GM12878 (cell line): ENCODE measurements at regions not wholly inside any gene's neighbourhood (a gene's known extent, or its start where the extent isn't known, plus 50 kb on each side); places are given as distances from the start of the nearest gene placed in this dataset.

Experiments
- CBFB ChIP-seq: IDR thresholded peaks from 2 replicates; pipeline ENCODE4 v1.6.1; 2016; ENCODE audit warnings: antibody characterized with exemption, low read depth
- CTCF ChIP-seq, 3 experiments: IDR thresholded peaks in 2 of 3; conservative IDR thresholded peaks in 1 of 3; 2 replicates each; pipeline ENCODE4 v1.5.1; 2011; ENCODE audit warnings: low read depth in 3 of 3, low read length in 3 of 3, mild to moderate bottlenecking in 3 of 3, control low read depth in 2 of 3, moderate library complexity in 2 of 3, inconsistent platforms in 1 of 3, mixed read lengths in 1 of 3; ENCODE audit not compliant: control insufficient read depth in 2 of 3, insufficient read depth in 1 of 3; ENCODE audit errors: extremely low read depth in 1 of 3
- HDAC2 ChIP-seq: fragments of 200-600 bp; sonication (generic); IDR thresholded peaks from 2 replicates; pipeline ENCODE4 v1.6.1; 2017
- MYB ChIP-seq: fragments of 150-350 bp; IDR thresholded peaks from 2 replicates; pipeline ENCODE4 v1.6.1; 2014; ENCODE audit warnings: mild to moderate bottlenecking, low read depth, low read length, borderline replicate concordance
- PAX8 ChIP-seq: fragments of 450-650 bp; IDR thresholded peaks from 2 replicates; pipeline ENCODE4 v1.6.1; 2017; ENCODE audit warnings: mild to moderate bottlenecking, moderate library complexity
- POLR2A ChIP-seq: IDR thresholded peaks from 2 replicates; pipeline ENCODE4 v1.6.1; 2011; ENCODE audit warnings: low read depth, mild to moderate bottlenecking, low read length
- RFX5 ChIP-seq: IDR thresholded peaks from 2 replicates; pipeline ENCODE4 v1.6.1; 2011; ENCODE audit warnings: low read depth, low read length, improper control_type of control experiment
- SIN3A ChIP-seq: IDR thresholded peaks from 2 replicates; pipeline ENCODE4 v1.6.1; 2012; ENCODE audit warnings: low read depth, low read length, improper control_type of control experiment
- TAF1 ChIP-seq: IDR thresholded peaks from 2 replicates; pipeline ENCODE4 v1.6.1; 2011; ENCODE audit warnings: mild to moderate bottlenecking, low read depth, low read length, borderline replicate concordance

DNA sequence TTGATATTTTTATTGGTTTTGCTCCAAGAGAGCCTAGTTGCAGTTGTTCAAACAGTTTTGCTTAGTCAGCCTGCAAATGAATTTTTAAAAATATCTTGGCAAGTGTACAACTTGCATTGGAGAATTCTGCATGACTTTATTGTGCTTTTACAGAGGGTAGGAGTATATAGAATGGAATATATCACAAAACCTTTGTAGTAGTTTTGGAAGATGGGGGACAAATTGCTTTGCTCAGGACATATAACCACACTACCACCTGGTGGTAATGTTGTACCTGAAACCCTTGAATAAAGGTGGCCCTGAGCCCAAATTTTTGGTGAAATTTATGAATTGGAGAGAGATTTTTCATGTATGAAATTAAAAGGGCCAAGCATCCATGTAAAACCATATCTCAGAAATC lies 645.2 kb downstream of the MED13L start:
- TF ChIP-seq SIN3A (no peak), RFX5 (no peak), TAF1 (no peak), CTCF (IDR thresholded peaks at IDR 0.05 in 2 of 3, conservative IDR thresholded peaks at IDR 0.05 in 1 of 3; ENCODE audit: control insufficient read depth in 2 of 3, extremely low read depth in 1 of 3, insufficient read depth in 1 of 3, low read depth in 3 of 3, low read length in 3 of 3) (peak; percentile 19 to 27 (median 21); a peak in 4 of 6 replicates), PAX8 (no peak), HDAC2 (no peak), CBFB (no peak), POLR2A (no peak), MYB (no peak)
